ENCODE measurements at regions not wholly inside any gene's neighbourhood (a gene's known extent, or its start where the extent isn't known, plus 50 kb on each side); places are given as distances from the start of the nearest gene placed in this dataset.

GRCh38 chrX:39437670-39438441 lies 636.6 kb downstream of the MID1IP1 start:
- no peak for DNase-seq (ENCODE audit: low read depth)
- ChIA-PET CTCF (interaction anchor here (0.6 kb wide), 1 partner anchor 548 kb away, joined by 4 read pairs; no protein-coding TSS in a partner anchor), POLR2A (no interaction called here)
- TF ChIP-seq CTCF (IDR thresholded peaks at IDR 0.05; ENCODE audit: insufficient read depth, low read depth, low read length), result no peak
- H3K4me3 ChIP-seq (ENCODE audit: low read depth, low read length), result no peak overlapping the region
- H3K27me3 ChIP-seq (ENCODE audit: control insufficient read depth, insufficient read depth, low read length), result no peaks in the 10 kb centered on the region
- no peaks in the 10 kb centered on the region for H3K36me3 ChIP-seq (ENCODE audit: control insufficient read depth, insufficient read depth, low read length)

DNA sequence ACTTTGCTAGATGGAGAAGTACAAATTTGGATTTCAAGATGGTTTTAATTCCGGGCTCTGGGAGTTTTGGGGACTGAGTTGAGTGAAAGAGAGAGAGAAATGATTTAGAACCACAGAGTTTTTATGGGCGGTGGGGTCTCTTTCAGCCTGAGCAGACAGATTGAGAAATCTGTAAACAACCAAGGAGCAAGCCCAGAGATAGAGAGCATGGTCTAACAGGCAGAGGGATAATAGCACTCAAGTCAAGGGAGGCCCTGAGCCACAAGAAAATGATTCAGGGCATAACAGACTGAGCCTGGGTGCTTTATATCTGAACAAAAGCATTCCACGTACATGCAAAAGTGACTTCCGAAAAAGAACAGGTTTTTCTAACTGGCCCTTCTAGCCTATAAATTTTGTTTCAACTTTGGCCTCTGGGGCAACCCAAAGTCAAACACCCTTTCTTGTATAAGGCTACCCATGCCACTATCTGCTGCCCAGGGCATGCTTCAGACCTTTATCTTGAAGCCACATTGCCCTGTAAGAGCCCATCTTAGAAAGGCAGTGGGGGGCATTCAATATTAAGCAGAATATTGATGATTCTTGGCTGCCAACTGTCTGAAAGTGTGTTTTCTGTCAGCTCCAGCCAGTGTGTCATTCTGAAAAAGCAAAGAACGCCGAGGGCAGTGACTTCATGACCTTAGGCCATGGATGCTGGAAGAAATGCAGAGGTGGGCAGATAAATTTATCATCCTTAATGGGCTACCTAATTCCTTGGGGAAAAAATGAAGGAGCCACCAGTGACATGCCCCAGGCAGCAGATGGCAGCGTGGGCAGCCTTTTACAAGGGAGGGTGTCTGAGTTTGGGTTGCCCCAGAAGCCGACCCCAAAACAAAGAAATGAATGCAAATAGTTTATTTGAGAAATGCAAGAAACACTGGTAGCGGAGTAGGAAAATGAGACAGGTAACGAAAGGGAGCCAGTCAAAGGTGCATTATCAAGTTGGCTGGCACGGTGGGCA lies 637.6 kb downstream of the MID1IP1 start:
- ChIA-PET CTCF (no interaction called here), POLR2A (no interaction called here)
- no peaks in the 10 kb centered on the region for H3K27me3 ChIP-seq (ENCODE audit: control insufficient read depth, insufficient read depth, low read length)
- 0 out of 2 replicates have a peak, but pooled peaks have one; percentile 2 for TF ChIP-seq CTCF (IDR thresholded peaks at IDR 0.05; ENCODE audit: insufficient read depth, low read depth, low read length)
- H3K4me3 ChIP-seq (ENCODE audit: low read depth, low read length), result no peak overlapping the region
- no peaks in the 10 kb centered on the region for H3K36me3 ChIP-seq (ENCODE audit: control insufficient read depth, insufficient read depth, low read length)
- no peak for DNase-seq (ENCODE audit: low read depth)

- ChIA-PET CTCF (no interaction called here), POLR2A (no interaction called here)
- no peak for DNase-seq (ENCODE audit: low read depth)
- no peak overlapping the region for H3K4me3 ChIP-seq (ENCODE audit: low read depth, low read length)
- TF ChIP-seq CTCF (IDR thresholded peaks at IDR 0.05; ENCODE audit: insufficient read depth, low read depth, low read length), result no peak
- H3K27me3 ChIP-seq (ENCODE audit: control insufficient read depth, insufficient read depth, low read length), result no peaks in the 10 kb centered on the region
- H3K36me3 ChIP-seq (ENCODE audit: control insufficient read depth, insufficient read depth, low read length), result no peaks in the 10 kb centered on the region
Measured at GRCh38 chrX:39439906-39440798, 638.9 kb downstream of the MID1IP1 start.

GRCh38 chrX:39440799-39441284 lies 639.6 kb downstream of the MID1IP1 start:
- no peak for DNase-seq (ENCODE audit: low read depth)
- CTCF ChIA-PET, result no interaction called here
- no peaks in the 10 kb centered on the region for H3K36me3 ChIP-seq (ENCODE audit: control insufficient read depth, insufficient read depth, low read length)
- no peak for TF ChIP-seq CTCF (IDR thresholded peaks at IDR 0.05; ENCODE audit: insufficient read depth, low read depth, low read length)
- no peak overlapping the region for H3K4me3 ChIP-seq (ENCODE audit: low read depth, low read length)
- POLR2A ChIA-PET, result no interaction called here
- H3K27me3 ChIP-seq (ENCODE audit: control insufficient read depth, insufficient read depth, low read length), result no peaks in the 10 kb centered on the region

All from BJ (cell line).